ENCODE measurements at regions not wholly inside any gene's neighbourhood (a gene's known extent, or its start where the extent isn't known, plus 50 kb on each side); places are given as distances from the start of the nearest gene placed in this dataset.

GRCh38 chr1:221841251-221841982 is 99.5 kb upstream of the DUSP10 start:
- TF ChIP-seq CTCF (IDR thresholded peaks at IDR 0.05; ENCODE audit: poor library complexity) (no peak), EZH2 (IDR thresholded peaks at IDR 0.05; ENCODE audit: borderline replicate concordance) (no peak), EZH2phosphoT487 (IDR thresholded peaks at IDR 0.05; ENCODE audit: low read depth, severe bottlenecking, unreplicated experiment) (no peak)

All from hepatocyte (in vitro differentiated cells).